ENCODE measurements at regions not wholly inside any gene's neighbourhood (a gene's known extent, or its start where the extent isn't known, plus 50 kb on each side); places are given as distances from the start of the nearest gene placed in this dataset.
"Not testable (repeated sequence)": the region's sequence is repeated elsewhere in the genome, so short reads cannot be mapped to it uniquely, and the experiment has no call there.

- intact Hi-C loops (cut with DNase I; ENCODE audit: low total_unique reads) = no loop called here
- DNase-seq (ENCODE audit: low spot score in 2 of 2) = no peak
- 81 to 82% methylated on average over 2 of the region's 2 CpGs for WGBS, 2 donors
- TF ChIP-seq, protein P1, sequence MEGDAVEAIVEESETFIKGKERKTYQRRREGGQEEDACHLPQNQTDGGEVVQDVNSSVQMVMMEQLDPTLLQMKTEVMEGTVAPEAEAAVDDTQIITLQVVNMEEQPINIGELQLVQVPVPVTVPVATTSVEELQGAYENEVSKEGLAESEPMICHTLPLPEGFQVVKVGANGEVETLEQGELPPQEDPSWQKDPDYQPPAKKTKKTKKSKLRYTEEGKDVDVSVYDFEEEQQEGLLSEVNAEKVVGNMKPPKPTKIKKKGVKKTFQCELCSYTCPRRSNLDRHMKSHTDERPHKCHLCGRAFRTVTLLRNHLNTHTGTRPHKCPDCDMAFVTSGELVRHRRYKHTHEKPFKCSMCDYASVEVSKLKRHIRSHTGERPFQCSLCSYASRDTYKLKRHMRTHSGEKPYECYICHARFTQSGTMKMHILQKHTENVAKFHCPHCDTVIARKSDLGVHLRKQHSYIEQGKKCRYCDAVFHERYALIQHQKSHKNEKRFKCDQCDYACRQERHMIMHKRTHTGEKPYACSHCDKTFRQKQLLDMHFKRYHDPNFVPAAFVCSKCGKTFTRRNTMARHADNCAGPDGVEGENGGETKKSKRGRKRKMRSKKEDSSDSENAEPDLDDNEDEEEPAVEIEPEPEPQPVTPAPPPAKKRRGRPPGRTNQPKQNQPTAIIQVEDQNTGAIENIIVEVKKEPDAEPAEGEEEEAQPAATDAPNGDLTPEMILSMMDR (IDR thresholded peaks at IDR 0.05) = no peak
- no peak for TF ChIP-seq POLR2A (IDR thresholded peaks at IDR 0.05)
- H3K4me3 ChIP-seq (ENCODE audit: low read depth, poor library complexity, severe bottlenecking) = no peak overlapping the region
Measured at GRCh38 chr1:189987509-189987908, 490.2 kb downstream of the BRINP3 start.

DNA sequence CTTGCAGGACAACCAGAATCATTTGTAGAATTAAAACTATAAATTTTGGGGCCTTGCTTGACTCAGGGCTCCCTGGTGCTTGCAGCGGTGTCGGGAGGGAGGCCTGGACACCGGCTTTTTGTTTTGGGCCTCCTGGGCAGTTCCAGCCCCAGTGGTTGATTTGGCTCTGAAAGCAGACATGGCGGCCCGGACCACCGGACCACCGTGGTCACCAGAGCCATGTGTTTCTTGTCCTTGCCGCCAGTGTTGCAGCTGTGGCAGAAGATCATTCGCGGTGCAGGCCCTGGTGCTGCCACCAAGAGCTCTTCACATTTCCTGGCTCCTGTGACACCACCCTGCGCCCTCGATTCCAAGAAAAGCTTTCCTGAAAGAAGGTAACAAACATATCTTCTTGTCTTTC is 484.8 kb downstream of the BRINP3 start:
- 93 to 94% methylated on average over 12 of the region's 12 CpGs for WGBS, 2 donors
- H3K4me3 ChIP-seq (ENCODE audit: low read depth, poor library complexity, severe bottlenecking) = no peak overlapping the region
- intact Hi-C loops (cut with DNase I; ENCODE audit: low total_unique reads) = no loop called here
- no peak for TF ChIP-seq POLR2A (IDR thresholded peaks at IDR 0.05)
- TF ChIP-seq, protein P1 (IDR thresholded peaks at IDR 0.05) = no peak
- DNase-seq (ENCODE audit: low spot score in 2 of 2) = no peak

- no peak for TF ChIP-seq POLR2A (IDR thresholded peaks at IDR 0.05)
- TF ChIP-seq, protein P1 (IDR thresholded peaks at IDR 0.05) = no peak
- WGBS, 2 donors = 77 to 84% methylated on average over 3 of the region's 3 CpGs
- intact Hi-C loops (cut with DNase I; ENCODE audit: low total_unique reads) = no loop called here
- no peak overlapping the region for H3K4me3 ChIP-seq (ENCODE audit: low read depth, poor library complexity, severe bottlenecking)
- DNase-seq (ENCODE audit: low spot score in 2 of 2) = no peak
Measured at GRCh38 chr1:190000365-190000872, 477.2 kb downstream of the BRINP3 start.

GRCh38 chr1:190001187-190001586 is 476.5 kb downstream of the BRINP3 start:
- DNase-seq (ENCODE audit: low spot score in 2 of 2) = no peak
- TF ChIP-seq POLR2A (IDR thresholded peaks at IDR 0.05) = no peak
- TF ChIP-seq, protein P1 (IDR thresholded peaks at IDR 0.05) = no peak
- WGBS, 2 donors = 82 to 85% methylated on average over 2 of the region's 2 CpGs
- H3K4me3 ChIP-seq (ENCODE audit: low read depth, poor library complexity, severe bottlenecking) = no peak overlapping the region
- intact Hi-C loops (cut with DNase I; ENCODE audit: low total_unique reads) = no loop called here

- TF ChIP-seq, protein P1 (IDR thresholded peaks at IDR 0.05) = no peak
- no peak for TF ChIP-seq POLR2A (IDR thresholded peaks at IDR 0.05)
- intact Hi-C loops (cut with DNase I; ENCODE audit: low total_unique reads) = no loop called here
Measured at GRCh38 chr1:190003376-190003775, 474.3 kb downstream of the BRINP3 start.

DNA sequence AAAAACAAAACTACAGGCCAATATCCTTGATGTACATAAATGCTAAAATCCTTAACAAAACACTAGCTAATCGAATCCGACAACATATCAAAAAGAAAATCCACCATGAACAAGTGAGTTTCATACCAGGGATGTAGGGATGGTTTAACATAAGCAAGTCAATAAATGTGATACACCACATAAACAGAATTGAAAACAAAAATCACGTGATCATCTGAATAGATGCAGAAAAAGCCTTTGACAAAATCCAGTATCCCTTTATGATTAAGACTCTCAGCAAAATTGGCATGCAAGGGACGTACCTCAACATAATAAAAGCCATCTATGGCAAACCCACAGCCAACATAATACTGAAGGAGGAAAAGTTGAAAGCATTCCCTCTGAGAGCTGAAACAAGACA is 466.1 kb downstream of the BRINP3 start:
- DNase-seq (ENCODE audit: low spot score in 2 of 2) = no peak
- TF ChIP-seq POLR2A (IDR thresholded peaks at IDR 0.05) = no peak
- TF ChIP-seq, protein P1 (IDR thresholded peaks at IDR 0.05) = no peak
- no peak overlapping the region for H3K4me3 ChIP-seq (ENCODE audit: low read depth, poor library complexity, severe bottlenecking)
- WGBS, 2 donors = 91 to 93% methylated on average over 4 of the region's 4 CpGs
- intact Hi-C loops (cut with DNase I; ENCODE audit: low total_unique reads) = no loop called here

More at GRCh38 chr1:190003376-190003775, 474.3 kb downstream of the BRINP3 start:
- no peak for DNase-seq (ENCODE audit: low spot score in 2 of 2)
- no peak overlapping the region for H3K4me3 ChIP-seq (ENCODE audit: low read depth, poor library complexity, severe bottlenecking)

DNA sequence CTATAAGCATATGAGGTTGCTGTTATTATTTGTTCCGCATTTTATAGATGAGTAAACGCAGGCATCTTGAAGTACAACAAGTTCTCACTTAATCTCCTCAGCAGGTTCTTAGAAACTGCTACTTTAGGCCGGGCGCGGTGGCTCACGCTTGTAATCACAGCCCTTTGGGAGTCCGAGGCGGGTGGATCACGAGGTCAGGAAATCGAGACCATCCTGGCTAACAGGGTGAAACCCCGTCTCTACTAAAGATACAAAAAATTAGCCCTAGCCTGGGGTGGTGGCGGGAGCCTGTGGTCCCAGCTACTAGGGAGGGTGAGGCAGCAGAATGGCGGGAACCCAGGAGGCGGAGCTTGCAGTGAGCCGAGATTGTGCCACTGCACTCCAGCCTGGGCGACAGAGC is 458.5 kb downstream of the BRINP3 start:
- WGBS, 2 donors = 91 to 93% methylated on average over 16 of the region's 16 CpGs

More for the DNA sequence above, 458.5 kb downstream of the BRINP3 start:
- DNase-seq (ENCODE audit: low spot score in 2 of 2); intact Hi-C loops (cut with DNase I; ENCODE audit: low total_unique reads); H3K4me3 ChIP-seq (ENCODE audit: low read depth, poor library complexity, severe bottlenecking): not testable (repeated sequence)
